GM23338 (cell line): ENCODE measurements at regions not wholly inside any gene's neighbourhood (a gene's known extent, or its start where the extent isn't known, plus 50 kb on each side); places are given as distances from the start of the nearest gene placed in this dataset.

ENCODE experiments used
- ATAC-seq: fragments of 200-7000 bp; cut with Tn5 transposase; 3 replicates; pipeline ENCODE4 v1.9.1; 2020
- DNase-seq: peaks from one replicate; pipeline ENCODE4 v3.0.0-alpha.2; 2015; ENCODE audit warnings: low spot score
- H2AFZ ChIP-seq: fragments of 200-600 bp; sonication (generic); 2 replicates; pipeline ENCODE4 v1.8.0; 2016; ENCODE audit warnings: antibody characterized with exemption, mild to moderate bottlenecking, moderate library complexity
- H3F3A ChIP-seq: fragments of 200-600 bp; sonication (generic); replicated peaks from 2 replicates; pipeline ENCODE4 v1.8.0; 2017; ENCODE audit warnings: antibody characterized with exemption, mixed run types, low read depth
- H3K27ac ChIP-seq: fragments of 200-600 bp; sonication (generic); 2 replicates; pipeline ENCODE4 v1.6.1; 2016; ENCODE audit warnings: low read depth
- H3K27me3 ChIP-seq: fragments of 200-600 bp; sonication (generic); 2 replicates; pipeline ENCODE4 v1.8.0; 2016; ENCODE audit warnings: mild to moderate bottlenecking, mixed run types, moderate library complexity; ENCODE audit not compliant: insufficient read depth
- H3K36me3 ChIP-seq: fragments of 200-600 bp; sonication (generic); 2 replicates; pipeline ENCODE4 v1.8.0; 2016; ENCODE audit warnings: mild to moderate bottlenecking; ENCODE audit not compliant: insufficient read depth
- H3K4me1 ChIP-seq: fragments of 200-600 bp; sonication (generic); 2 replicates; pipeline ENCODE4 v1.8.0; 2016; ENCODE audit warnings: mild to moderate bottlenecking, moderate library complexity; ENCODE audit not compliant: insufficient read depth
- H3K4me2 ChIP-seq: fragments of 200-600 bp; sonication (generic); 2 replicates; pipeline ENCODE4 v1.7.1; 2017; ENCODE audit warnings: mixed run types
- H3K4me3 ChIP-seq: fragments of 200-600 bp; sonication (generic); 2 replicates; pipeline ENCODE4 v1.6.1; 2016; ENCODE audit warnings: mixed run types
- H3K79me2 ChIP-seq: fragments of 200-600 bp; sonication (generic); replicated peaks from 2 replicates; pipeline ENCODE4 v1.8.0; 2017; ENCODE audit warnings: mild to moderate bottlenecking; ENCODE audit not compliant: insufficient read depth
- H3K9me2 ChIP-seq: fragments of 200-600 bp; sonication (generic); 2 replicates; pipeline ENCODE4 v1.8.0; 2017; ENCODE audit not compliant: insufficient read depth
- H4K20me1 ChIP-seq: fragments of 200-600 bp; sonication (generic); replicated peaks from 2 replicates; pipeline ENCODE4 v1.8.0; 2017; ENCODE audit warnings: mild to moderate bottlenecking; ENCODE audit not compliant: insufficient read depth
- H3K27ac Mint-ChIP-seq: 2 replicates; pipeline ENCODE4 v1.8.0; 2020; ENCODE audit warnings: inconsistent platforms, mild to moderate bottlenecking, moderate library complexity, mixed read lengths
- H3K27me3 Mint-ChIP-seq: 3 replicates; pipeline ENCODE4 v1.8.0; 2022; ENCODE audit warnings: low read depth, mild to moderate bottlenecking, moderate library complexity, mixed read lengths, inconsistent platforms; ENCODE audit not compliant: insufficient read depth, poor library complexity
- H3K36me3 Mint-ChIP-seq: 3 replicates; pipeline ENCODE4 v1.8.0; 2021; ENCODE audit warnings: low read depth, mild to moderate bottlenecking, inconsistent platforms, moderate library complexity, mixed read lengths
- H3K4me1 Mint-ChIP-seq: 3 replicates; pipeline ENCODE4 v1.8.0; 2020; ENCODE audit warnings: mild to moderate bottlenecking, inconsistent platforms, mixed read lengths
- H3K4me3 Mint-ChIP-seq: 3 replicates; pipeline ENCODE4 v1.8.0; 2021; ENCODE audit warnings: moderate library complexity, mild to moderate bottlenecking, inconsistent platforms, mixed read lengths
- H3K9me3 Mint-ChIP-seq: 3 replicates; pipeline ENCODE4 v1.8.0; 2020; ENCODE audit warnings: moderate library complexity, mild to moderate bottlenecking, inconsistent platforms, mixed read lengths
- CREB1 ChIP-seq: fragments of 250-450 bp; sonication (Bioruptor Pico); IDR thresholded peaks from 2 replicates; pipeline ENCODE4 v1.5.0; 2020; ENCODE audit warnings: low read depth, mild to moderate bottlenecking, moderate library complexity
- CTCF ChIP-seq, 2 experiments: fragments of 200-600 bp in 1 of 2; sonication (generic) in 1 of 2; conservative IDR thresholded peaks; 2 replicates each; pipeline versions ENCODE4 v1.5.1 to v1.6.1; 2016 to 2017; ENCODE audit warnings: antibody characterized with exemption in 2 of 2, low read depth in 2 of 2, mild to moderate bottlenecking in 2 of 2, moderate library complexity in 1 of 2
- EZH2 ChIP-seq: fragments of 200-600 bp; sonication (generic); IDR thresholded peaks from one replicate; pipeline ENCODE4 v1.8.0; 2017; ENCODE audit warnings: antibody characterized with exemption, mild to moderate bottlenecking, low read depth; ENCODE audit not compliant: unreplicated experiment
- REST ChIP-seq: IDR thresholded peaks from one replicate; pipeline ENCODE4 v1.6.1; 2018; ENCODE audit warnings: antibody characterized with exemption; ENCODE audit not compliant: unreplicated experiment
- STAT1 ChIP-seq: IDR thresholded peaks from one replicate; pipeline ENCODE4 v1.6.1; 2016; ENCODE audit warnings: antibody characterized with exemption; ENCODE audit not compliant: unreplicated experiment
- ZNF114 ChIP-seq: fragments of 250-450 bp; sonication (Bioruptor Pico); IDR thresholded peaks from 2 replicates; pipeline ENCODE4 v1.5.0; 2020; ENCODE audit warnings: mild to moderate bottlenecking, moderate library complexity
- ZNF331 ChIP-seq: fragments of 250-450 bp; sonication (Bioruptor Pico); IDR thresholded peaks from 2 replicates; pipeline ENCODE4 v1.5.0; 2020; ENCODE audit warnings: low read depth, mild to moderate bottlenecking, moderate library complexity
- ZNF462 ChIP-seq: fragments of 250-450 bp; sonication (Bioruptor Pico); IDR thresholded peaks from 2 replicates; pipeline ENCODE4 v1.5.0; 2020; ENCODE audit warnings: mild to moderate bottlenecking, moderate library complexity

- TF ChIP-seq ZNF462 (CRISPR knock-in tag) (no peak), EZH2 (no peak), REST (no peak)
Measured at GRCh38 chr4:123705419-123705818, 308.8 kb downstream of the SPRY1 start (continued).

- Histone ChIP-seq H3K4me1 (no peaks in the 10 kb centered on the region), H3K36me3 (no peaks in the 10 kb centered on the region), H2AFZ (no peak overlapping the region), H3K79me2 (no peaks in the 10 kb centered on the region), H3K27me3 (no peaks in the 10 kb centered on the region), H3F3A (no peaks in the 10 kb centered on the region), H3K9me2 (no peaks in the 10 kb centered on the region), H3K4me3 (no peak overlapping the region), H3K27ac (no peak overlapping the region), H4K20me1 (no peaks in the 10 kb centered on the region), H3K4me2 (no peak overlapping the region)
- peaks cover 5% of the 10 kb centered on the region for H3K27me3 Mint-ChIP-seq
- H3K36me3 Mint-ChIP-seq, result peaks cover 13% of the 10 kb centered on the region
- 0 out of 3 replicates have a peak, but pooled peaks cover 2% of the 10 kb centered on the region for H3K4me1 Mint-ChIP-seq
- no peak overlapping the region for H3K4me3 Mint-ChIP-seq
- DNase-seq, result no peak
- ATAC-seq, result no peak
- peaks cover 27% of the 10 kb centered on the region for H3K9me3 Mint-ChIP-seq
- no peak overlapping the region for H3K27ac Mint-ChIP-seq
- TF ChIP-seq ZNF114 (CRISPR knock-in tag) (no peak), REST (no peak), CTCF (conservative IDR thresholded peaks at IDR 0.05; ENCODE audit: low read depth in 2 of 2) (no peak), CREB1 (no peak), STAT1 (no peak), EZH2 (no peak), ZNF331 (CRISPR knock-in tag) (no peak)
Measured at GRCh38 chr4:123706973-123707372, 310.4 kb downstream of the SPRY1 start.
